Natural killer cell (primary cell): ENCODE measurements at regions not wholly inside any gene's neighbourhood (a gene's known extent, or its start where the extent isn't known, plus 50 kb on each side); places are given as distances from the start of the nearest gene placed in this dataset.

Experiments used
- ATAC-seq, 3 donors: fragments of 150-1000 bp in 2 of 3; fragments of 200-7000 bp in 1 of 3; cut with Tn5 transposase; 1 replicate in 1 of 3; 2 replicates in 2 of 3; pipeline ENCODE4 v1.10.0; 2021; ENCODE audit warnings: mild to moderate bottlenecking in 2 of 3, moderate library complexity in 2 of 3
- DNase-seq, 2 donors: peaks; one replicate each; pipeline versions ENCODE4 v3.0.0 to v3.0.0-alpha.2; 2013 to 2021; ENCODE audit warnings: mixed read lengths in 1 of 2
- H3K27ac ChIP-seq: one replicate; pipeline ENCODE4 v1.5.1; 2013; ENCODE audit warnings: mild to moderate bottlenecking, low read length
- H3K27me3 ChIP-seq: one replicate; pipeline ENCODE4 v1.6.1; 2013; ENCODE audit warnings: low read length; ENCODE audit not compliant: control insufficient read depth, insufficient read depth
- H3K36me3 ChIP-seq: one replicate; pipeline ENCODE4 v1.6.1; 2013; ENCODE audit warnings: low read length; ENCODE audit not compliant: control insufficient read depth, insufficient read depth
- H3K4me1 ChIP-seq: one replicate; pipeline ENCODE4 v1.6.1; 2013; ENCODE audit warnings: low read length; ENCODE audit not compliant: control insufficient read depth, insufficient read depth
- H3K4me3 ChIP-seq: one replicate; pipeline ENCODE4 v1.5.1; 2013; ENCODE audit warnings: low read length
- H3K9me3 ChIP-seq: one replicate; pipeline ENCODE4 v1.6.1; 2013; ENCODE audit warnings: low read length; ENCODE audit not compliant: control insufficient read depth, insufficient read depth
- H3K27ac Mint-ChIP-seq, 2 donors: one replicate each; pipeline ENCODE4 v1.8.0; 2022; ENCODE audit warnings: mild to moderate bottlenecking in 2 of 2, mixed read lengths in 2 of 2, moderate library complexity in 1 of 2
- H3K27me3 Mint-ChIP-seq, 2 donors: one replicate each; pipeline ENCODE4 v1.8.0; 2022; ENCODE audit warnings: low read depth in 2 of 2, mixed read lengths in 2 of 2
- H3K36me3 Mint-ChIP-seq: one replicate; pipeline ENCODE4 v1.8.0; 2022; ENCODE audit warnings: mixed read lengths
- H3K4me1 Mint-ChIP-seq, 2 donors: one replicate each; pipeline ENCODE4 v1.8.0; 2022; ENCODE audit warnings: mixed read lengths in 2 of 2
- H3K4me3 Mint-ChIP-seq: one replicate; pipeline ENCODE4 v1.8.0; 2022; ENCODE audit warnings: mild to moderate bottlenecking, moderate library complexity, mixed read lengths
- H3K9me3 Mint-ChIP-seq, 2 donors: one replicate each; pipeline ENCODE4 v1.8.0; 2022; ENCODE audit warnings: mixed read lengths in 2 of 2
- WGBS: methylation state at CpG from one replicate; pipeline ENCODE4 v1.1.7; 2013; ENCODE audit warnings: missing lambda C conversion rate; ENCODE audit not compliant: insufficient coverage; 5-methylcytosine and 5-hydroxymethylcytosine counted together
- intact Hi-C: fragments of 100-400 bp; cut with micrococcal nuclease; formaldehyde crosslinking; loops from one replicate; pipeline ENCODE4 v1.14.2; 2022
- TF ChIP-seq, protein P1 (sequence below): fragments of 200-600 bp; IDR thresholded peaks from one replicate; pipeline ENCODE4 v1.8.0; 2022; ENCODE audit warnings: antibody characterized with exemption

DNA sequence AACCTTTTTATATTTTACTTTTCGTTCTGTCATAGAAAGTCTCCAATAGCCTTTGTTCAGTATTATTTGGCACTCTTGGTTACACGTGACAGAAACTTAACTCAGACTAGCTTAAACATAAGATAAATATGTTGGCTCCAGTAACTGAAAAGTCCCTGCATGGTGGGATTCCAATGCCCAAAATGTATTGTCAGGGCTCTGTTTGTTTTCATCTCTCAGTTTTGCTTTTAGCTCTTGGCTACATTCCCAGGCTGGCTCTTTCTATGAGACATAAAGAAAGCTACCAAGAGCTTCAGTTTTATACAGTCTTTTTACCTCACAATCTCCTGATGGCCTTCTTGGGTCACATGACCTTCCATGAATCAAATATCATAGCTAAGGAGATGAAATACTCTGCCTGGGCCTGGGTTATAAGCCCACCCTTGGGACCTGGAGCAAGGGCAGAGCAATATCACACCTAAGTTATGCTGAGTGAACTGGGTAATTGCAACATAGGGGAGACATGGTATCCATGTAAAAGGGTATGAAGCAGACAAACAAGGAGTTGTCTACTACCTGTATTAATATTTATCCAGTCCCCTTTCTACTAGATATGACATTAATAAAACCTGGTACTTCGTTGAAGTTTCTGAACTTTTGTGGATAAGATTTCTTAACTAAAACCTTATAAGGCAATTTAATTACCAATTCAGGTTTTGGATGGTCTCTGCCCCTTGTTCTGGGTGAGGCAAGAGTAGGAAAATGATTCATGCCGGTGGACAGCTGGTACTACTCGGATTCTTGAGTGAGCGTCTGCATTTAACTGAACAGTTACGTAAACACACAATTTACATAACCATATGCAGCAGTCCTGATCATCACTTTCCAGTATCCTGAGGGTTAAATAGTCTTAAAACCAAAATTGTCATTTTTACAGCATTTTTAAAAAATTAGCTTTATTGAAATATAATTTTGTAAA, 442.3 kb downstream of the GPATCH2 start:
- Histone ChIP-seq H3K27me3 (no peaks in the 10 kb centered on the region), H3K27ac (no peak overlapping the region), H3K9me3 (peaks cover 2% of the 10 kb centered on the region), H3K4me3 (no peak overlapping the region), H3K4me1 (no peaks in the 10 kb centered on the region), H3K36me3 (no peaks in the 10 kb centered on the region)
- Mint-ChIP-seq H3K27ac (no peak overlapping the region), H3K36me3 (no peaks in the 10 kb centered on the region), H3K4me1 (no peaks in the 10 kb centered on the region), H3K27me3 (no peaks in the 10 kb centered on the region), H3K4me3 (no peak overlapping the region), H3K9me3 (peaks cover 15 to 16% of the 10 kb centered on the region in 2 donors)
- 86% methylated on average over 5 of the region's 7 CpGs for WGBS
- no peak for ATAC-seq
- intact Hi-C loops = no loop called here
- TF ChIP-seq, protein P1, sequence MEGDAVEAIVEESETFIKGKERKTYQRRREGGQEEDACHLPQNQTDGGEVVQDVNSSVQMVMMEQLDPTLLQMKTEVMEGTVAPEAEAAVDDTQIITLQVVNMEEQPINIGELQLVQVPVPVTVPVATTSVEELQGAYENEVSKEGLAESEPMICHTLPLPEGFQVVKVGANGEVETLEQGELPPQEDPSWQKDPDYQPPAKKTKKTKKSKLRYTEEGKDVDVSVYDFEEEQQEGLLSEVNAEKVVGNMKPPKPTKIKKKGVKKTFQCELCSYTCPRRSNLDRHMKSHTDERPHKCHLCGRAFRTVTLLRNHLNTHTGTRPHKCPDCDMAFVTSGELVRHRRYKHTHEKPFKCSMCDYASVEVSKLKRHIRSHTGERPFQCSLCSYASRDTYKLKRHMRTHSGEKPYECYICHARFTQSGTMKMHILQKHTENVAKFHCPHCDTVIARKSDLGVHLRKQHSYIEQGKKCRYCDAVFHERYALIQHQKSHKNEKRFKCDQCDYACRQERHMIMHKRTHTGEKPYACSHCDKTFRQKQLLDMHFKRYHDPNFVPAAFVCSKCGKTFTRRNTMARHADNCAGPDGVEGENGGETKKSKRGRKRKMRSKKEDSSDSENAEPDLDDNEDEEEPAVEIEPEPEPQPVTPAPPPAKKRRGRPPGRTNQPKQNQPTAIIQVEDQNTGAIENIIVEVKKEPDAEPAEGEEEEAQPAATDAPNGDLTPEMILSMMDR = no peak
- no peak for DNase-seq

DNA sequence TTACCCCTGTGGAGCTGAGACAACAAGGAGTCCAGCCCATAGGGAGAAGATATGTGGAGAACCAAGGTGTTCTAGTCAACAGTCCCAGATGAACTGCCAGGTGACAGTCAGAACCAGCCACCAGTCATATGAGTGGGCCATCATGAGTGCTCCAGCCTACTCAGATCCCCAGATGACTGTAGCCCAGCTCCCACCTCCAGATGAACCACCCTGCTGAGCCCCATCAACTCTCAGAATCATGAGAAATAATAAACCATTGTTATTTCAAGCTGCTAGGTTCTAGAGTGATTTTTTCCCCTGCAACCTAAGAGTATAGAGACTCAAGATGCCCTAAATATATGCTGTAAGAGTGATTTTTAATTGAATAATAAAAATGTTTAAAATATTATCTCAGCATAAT, 444.2 kb downstream of the GPATCH2 start:
- no peak for DNase-seq
- intact Hi-C loops = no loop called here
- Mint-ChIP-seq H3K27me3 (no peaks in the 10 kb centered on the region), H3K4me1 (no peaks in the 10 kb centered on the region), H3K9me3 (peaks cover 20 to 23% of the 10 kb centered on the region in 2 donors), H3K27ac (no peak overlapping the region), H3K36me3 (no peaks in the 10 kb centered on the region), H3K4me3 (no peak overlapping the region)
- peaks cover 2% of the 10 kb centered on the region for H3K9me3 ChIP-seq
- H3K4me1 ChIP-seq = no peaks in the 10 kb centered on the region
- no peaks in the 10 kb centered on the region for H3K27me3 ChIP-seq
- no peak for ATAC-seq
- no peaks in the 10 kb centered on the region for H3K36me3 ChIP-seq
- no peak overlapping the region for H3K4me3 ChIP-seq
- TF ChIP-seq, protein P1 = no peak
- no peak overlapping the region for H3K27ac ChIP-seq

DNA sequence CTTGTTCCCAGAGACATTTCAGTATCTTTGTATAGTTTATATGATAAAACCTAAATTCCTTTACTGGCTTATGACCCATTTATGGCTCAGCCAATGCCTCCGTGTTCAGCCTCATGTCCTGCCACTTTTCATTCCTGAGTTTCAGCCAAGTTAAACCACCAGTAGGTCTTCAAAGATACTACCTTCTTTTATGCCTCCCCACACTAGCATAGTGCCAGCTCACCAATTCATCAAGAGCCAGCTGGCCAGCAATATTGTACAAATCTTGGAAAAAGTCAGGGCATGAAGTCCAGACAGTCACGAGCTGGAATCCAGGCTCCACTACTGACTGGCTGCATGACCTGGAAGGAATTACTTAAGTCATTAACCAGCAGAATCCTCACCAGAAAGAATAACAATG, 446.0 kb downstream of the GPATCH2 start:
- no peak for ATAC-seq
- Mint-ChIP-seq H3K4me1 (no peaks in the 10 kb centered on the region), H3K27me3 (no peaks in the 10 kb centered on the region), H3K9me3 (peaks cover 14 to 18% of the 10 kb centered on the region in 2 donors), H3K36me3 (no peaks in the 10 kb centered on the region), H3K4me3 (no peak overlapping the region), H3K27ac (no peak overlapping the region)
- Histone ChIP-seq H3K36me3 (no peaks in the 10 kb centered on the region), H3K9me3 (no peaks in the 10 kb centered on the region), H3K27ac (no peak overlapping the region), H3K27me3 (no peaks in the 10 kb centered on the region), H3K4me1 (no peaks in the 10 kb centered on the region), H3K4me3 (no peak overlapping the region)
- TF ChIP-seq, protein P1 = no peak
- 72% methylated on average over 2 of the region's 2 CpGs for WGBS
- intact Hi-C loops = no loop called here
- no peak for DNase-seq

DNA sequence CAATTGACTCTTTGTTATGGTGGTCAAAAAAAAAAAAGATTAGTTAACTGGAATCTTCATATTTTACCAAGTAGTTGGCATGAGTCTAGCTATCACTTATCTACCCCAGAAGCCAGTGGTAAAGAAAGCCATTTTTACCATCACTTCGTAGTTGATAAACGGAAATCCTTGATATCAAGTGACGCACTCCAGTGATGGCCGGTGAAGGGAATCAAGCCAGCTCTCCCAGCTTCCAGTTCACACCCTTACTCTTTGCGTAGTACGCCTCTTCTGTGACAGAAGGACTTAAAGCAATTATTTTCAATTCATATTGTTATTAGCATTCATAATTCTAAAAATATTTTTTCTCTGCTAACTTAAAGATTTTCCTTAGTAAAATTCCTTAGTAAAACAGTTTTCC, 447.9 kb downstream of the GPATCH2 start:
- Mint-ChIP-seq H3K9me3 (peaks cover 19 to 20% of the 10 kb centered on the region in 2 donors), H3K36me3 (no peaks in the 10 kb centered on the region), H3K27me3 (no peaks in the 10 kb centered on the region), H3K4me1 (no peaks in the 10 kb centered on the region), H3K27ac (no peak overlapping the region), H3K4me3 (no peak overlapping the region)
- no peaks in the 10 kb centered on the region for H3K4me1 ChIP-seq
- intact Hi-C loops = no loop called here
- no peaks in the 10 kb centered on the region for H3K36me3 ChIP-seq
- DNase-seq (no peak), ATAC-seq (no peak)
- no peaks in the 10 kb centered on the region for H3K9me3 ChIP-seq
- no peak overlapping the region for H3K27ac ChIP-seq
- TF ChIP-seq, protein P1 = no peak
- WGBS = 92% methylated on average over 4 of the region's 6 CpGs
- no peaks in the 10 kb centered on the region for H3K27me3 ChIP-seq
- no peak overlapping the region for H3K4me3 ChIP-seq
